ENCODE measurements at regions not wholly inside any gene's neighbourhood (a gene's known extent, or its start where the extent isn't known, plus 50 kb on each side); places are given as distances from the start of the nearest gene placed in this dataset.

- no peak for TF ChIP-seq CTCF (IDR thresholded peaks at IDR 0.05; ENCODE audit: low read depth, low read length)
- TF ChIP-seq POLR2A (IDR thresholded peaks at IDR 0.05; ENCODE audit: extremely low read depth, insufficient read length): no peak
- no peak for TF ChIP-seq MAX (IDR thresholded peaks at IDR 0.05; ENCODE audit: low read depth, low read length)
- TF ChIP-seq MYC (IDR thresholded peaks at IDR 0.05; ENCODE audit: low read depth, low read length): no peak
These were observed 60.9 kb upstream of the TJP1 start for GRCh38 chr15:29883126-29883525.

Measured in NB4 (cell line).